ENCODE measurements at regions not wholly inside any gene's neighbourhood (a gene's known extent, or its start where the extent isn't known, plus 50 kb on each side); places are given as distances from the start of the nearest gene placed in this dataset.

DNA sequence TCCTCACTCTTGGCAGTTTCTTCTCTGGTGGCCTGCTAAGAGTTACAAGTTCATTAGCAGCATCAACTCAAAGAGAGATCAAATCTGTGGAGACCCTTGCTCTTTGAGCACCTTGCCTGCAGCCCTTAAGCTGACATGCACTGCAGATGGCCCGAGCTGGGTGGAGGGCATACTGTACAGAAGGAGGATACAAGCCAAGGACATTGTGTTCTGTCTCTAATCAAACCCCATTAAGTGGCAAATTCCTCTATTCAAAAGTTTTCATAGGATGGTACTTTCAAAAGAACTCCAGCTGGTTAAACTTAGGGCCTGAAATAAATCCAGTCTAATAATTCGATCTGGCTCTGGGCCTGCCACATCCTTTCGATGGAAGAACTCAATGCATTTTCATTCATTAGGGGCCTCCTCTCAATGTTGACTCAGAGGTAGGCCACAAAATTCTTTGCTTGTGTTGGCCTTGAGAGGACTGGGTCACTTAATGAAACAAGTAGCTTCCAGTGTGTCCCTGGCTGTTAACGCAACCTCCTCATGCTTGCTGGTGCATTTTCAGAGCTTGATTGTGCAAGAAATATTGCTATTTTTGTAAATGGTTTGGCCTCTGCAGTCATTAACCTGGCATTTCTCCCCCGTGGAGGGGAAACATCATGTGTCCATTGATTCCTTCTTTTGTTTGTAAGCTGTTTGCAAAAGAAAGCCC, 318.2 kb downstream of the NUAK1 start:
- DNase-seq, result no peak

DNA sequence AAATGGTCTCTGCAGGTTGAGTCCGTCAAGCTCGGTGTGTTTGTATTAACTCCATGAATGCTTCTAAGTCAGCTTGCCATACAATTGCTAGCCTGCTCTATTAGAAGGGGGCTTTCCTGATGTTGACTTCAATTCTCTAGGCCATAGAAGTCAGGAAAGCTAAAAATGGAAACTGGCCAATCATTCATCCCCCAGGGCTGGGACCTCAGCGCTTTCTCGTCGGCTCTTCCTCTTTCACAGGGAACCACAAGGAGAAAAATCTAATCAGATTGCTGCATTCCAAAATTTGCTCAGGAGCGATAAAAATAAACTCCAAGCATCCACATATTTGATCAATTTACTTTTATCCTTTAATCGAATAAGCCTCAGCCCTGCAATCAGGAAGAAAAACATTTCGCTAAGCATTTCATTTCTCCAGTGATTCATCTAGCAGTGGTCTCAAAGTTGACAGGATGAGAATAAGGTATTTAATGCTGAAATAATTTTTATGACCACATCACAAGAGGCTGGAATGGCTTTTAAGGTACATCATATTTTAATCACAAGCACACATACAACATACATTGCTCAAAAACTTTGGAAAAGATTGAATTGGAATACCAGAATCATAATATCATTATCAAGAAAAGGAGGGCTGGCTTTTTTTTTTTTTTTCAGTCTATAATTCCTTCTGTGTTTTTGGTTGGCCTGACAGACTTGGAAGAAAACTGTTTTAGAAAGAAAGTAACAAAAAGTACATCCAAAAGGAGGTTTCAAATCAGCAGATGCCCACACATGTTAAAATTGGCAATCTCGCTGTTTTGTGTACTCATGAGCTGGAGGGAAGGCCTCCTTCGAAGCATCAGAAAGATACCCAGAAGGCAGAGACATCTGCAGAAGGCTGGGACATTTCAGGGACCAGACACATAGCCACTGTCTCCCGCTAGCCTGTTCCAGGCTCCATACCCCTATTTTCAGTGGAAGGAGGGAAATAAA, 316.3 kb downstream of the NUAK1 start:
- no peak for DNase-seq

DNA sequence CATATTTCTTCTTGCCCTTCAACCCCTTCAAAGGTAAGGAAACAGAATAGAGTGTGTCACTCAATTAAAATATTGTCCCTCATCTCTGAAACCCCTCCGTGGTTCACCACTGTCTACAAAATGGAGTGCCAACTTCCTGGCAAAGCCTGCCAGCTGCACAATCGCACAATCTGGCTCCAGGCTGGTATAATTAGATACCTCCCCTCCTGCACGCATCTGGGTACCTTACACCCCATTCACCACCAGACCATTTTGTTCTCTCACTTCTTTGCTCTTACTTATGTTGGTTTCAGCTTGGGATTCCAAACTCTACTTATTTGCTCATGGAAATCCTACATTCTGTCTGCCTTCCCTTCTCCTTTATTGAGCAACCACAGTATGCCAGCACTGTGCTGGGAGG, 314.9 kb downstream of the NUAK1 start:
- no peak for DNase-seq

DNA sequence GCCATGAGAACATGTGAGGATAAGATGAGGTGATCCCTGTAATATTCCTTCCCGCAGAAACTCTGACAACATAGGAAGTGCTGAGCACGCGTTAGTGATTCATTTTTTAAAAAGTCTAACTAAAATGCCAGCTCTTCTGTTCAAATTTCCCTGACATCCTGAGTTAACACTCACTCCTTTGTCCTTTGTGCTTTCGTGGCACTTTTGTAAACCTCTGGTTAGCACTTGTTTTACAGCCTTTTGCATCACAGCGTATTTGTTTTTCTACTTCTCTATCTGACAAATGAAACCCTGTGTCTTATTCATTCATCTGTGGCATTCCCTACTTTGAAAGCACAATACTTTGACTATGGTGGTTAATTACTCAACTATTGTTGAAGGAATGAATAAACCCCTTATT, 313.6 kb downstream of the NUAK1 start:
- no peak for DNase-seq

DNA sequence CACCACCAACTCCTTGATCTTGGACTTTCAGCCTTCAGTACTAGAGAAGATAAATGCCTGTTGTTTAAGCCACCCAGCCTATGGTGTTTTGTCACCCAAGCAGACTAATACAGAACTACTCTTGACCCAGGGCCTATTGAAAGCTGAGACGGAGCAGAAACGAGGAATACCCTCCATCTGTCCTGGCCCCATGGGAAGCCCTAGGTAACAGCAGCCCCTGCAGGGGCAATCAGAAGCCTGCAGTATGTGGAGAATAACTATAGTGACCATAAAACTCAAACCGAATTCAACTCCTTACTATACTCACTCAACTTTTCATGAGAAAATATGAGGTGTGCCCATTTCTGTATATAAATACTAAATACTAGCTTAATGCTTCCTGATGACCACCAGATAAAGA, 307.4 kb downstream of the NUAK1 start:
- DNase-seq, result no peak

DNA sequence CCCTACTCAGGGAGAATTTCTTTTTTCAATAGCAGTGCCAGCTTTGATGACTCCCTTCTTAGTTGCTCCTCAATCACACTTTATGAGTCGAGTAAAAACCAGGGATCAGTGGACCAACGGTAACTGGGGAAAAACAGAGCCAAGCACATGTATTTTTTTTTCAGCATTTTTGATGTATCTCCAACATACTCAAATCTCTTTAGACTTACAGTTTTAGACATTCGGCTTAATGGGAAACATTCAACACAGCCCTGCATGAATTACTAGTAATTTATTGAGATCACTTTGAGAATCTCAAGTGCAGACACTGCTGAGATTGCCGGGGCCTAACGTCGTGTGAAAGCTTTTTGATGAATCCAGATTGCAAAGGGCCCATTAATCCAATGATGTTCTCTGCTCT, 306.7 kb downstream of the NUAK1 start:
- DNase-seq, result no peak

DNA sequence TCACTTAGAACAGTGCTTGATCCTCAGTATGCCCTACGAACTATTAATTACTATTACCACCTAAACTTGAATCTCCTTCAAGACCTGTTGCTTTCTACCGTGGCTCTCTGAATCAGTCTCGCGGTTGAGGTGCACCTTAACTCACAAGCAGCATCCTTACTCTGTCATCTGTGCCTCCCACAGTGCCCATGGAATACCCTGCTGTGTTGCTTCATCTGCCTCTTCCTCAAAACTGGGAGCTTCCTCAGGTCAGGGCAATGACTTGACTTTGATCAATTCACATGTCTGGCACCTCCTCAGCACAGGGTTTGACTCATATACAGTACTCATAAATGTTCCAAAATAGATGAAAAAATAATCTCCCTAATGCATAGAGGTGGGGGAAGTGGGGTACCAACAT, 305.9 kb downstream of the NUAK1 start:
- DNase-seq, result no peak

DNA sequence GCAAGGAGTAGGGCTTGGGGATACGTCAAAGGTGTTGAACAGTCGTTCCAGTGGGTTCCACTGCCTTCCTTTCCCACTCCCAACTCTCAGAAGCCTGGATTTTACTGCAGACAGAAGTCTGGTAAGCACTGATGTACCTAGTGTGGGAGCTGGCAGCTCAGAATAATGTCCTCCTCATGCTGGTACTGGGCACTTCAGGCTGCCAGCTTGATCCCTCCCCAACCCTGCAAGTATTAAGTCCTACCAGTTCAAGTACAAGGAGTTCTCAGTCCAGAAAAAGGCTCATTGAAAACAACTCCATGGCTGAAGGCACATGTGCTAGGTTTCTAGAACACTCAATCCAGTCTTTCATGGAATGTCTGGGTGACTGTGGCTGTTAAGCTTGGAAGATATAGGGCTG, 304.3 kb downstream of the NUAK1 start:
- no peak for DNase-seq

DNA sequence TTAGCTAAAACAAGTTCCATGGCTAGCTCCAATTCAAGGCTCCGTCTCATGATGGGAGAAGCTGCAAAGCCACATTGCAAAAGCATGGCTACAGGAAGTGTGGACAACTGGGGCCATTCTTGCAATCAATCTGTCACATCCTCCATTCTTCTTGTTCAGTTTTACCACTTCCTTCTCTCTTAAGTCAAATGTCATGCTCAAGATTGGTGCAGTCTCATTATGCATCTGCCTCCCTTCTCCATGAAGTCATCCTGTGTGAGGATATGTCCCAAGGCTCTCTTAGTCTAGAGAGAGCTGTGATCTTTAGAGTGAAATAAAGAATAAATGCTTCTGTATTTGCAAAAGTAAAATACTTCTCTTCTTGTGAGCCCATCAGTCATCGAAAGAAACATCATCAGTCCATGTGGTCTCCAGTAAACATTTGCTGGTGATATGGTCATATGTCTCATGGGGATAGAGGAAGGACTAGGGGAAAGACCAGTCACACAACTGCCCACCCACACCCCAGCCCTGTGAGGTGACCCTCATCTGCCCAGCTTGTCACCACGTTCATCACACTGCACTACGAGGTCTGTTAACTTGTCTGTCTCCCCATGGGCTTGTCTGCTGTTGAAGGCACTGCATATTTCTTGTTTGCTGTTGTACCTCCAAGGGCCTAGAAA, 303.0 kb downstream of the NUAK1 start:
- no peak for DNase-seq

DNA sequence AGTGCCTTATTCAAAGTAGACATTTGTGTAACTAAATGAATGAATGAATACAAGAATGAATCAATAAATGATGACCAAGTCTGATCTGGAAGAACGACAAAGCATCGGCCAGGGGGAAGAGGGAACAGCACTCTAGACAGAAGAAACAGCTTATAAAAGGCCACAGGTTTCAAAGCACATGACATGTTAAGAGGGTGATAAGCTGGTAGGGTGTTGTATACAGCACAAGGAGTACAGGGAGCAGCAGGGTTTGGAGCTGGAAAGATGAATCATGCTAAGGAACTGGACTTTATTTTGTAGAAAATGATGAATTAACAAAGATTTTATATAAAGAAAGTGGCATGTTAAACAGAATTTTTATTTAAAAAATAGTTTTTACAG, 302.5 kb downstream of the NUAK1 start:
- DNase-seq, result no peak

DNA sequence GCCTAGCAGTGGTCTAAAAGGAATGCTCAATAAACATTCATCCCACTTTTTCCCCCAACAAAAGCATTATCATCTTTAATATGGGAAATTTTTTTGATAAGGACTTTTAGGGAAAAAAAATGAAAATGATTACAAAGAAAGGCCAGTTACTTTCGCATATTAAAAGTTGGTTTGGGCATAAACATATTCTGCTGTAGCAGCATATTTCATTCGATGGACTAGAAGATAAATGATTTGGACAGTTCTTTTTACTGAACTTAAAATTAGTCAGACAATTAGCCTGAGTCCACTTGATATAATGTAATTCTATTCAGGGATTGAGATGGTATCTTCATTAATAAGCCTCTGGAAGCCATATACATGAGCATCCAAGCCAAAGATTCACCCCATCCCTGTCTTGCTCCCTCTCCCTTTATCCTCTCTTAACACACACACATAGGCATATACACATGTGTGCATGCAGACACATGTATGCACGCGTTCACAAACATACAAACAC, 299.1 kb downstream of the NUAK1 start:
- DNase-seq, result no peak

DNA sequence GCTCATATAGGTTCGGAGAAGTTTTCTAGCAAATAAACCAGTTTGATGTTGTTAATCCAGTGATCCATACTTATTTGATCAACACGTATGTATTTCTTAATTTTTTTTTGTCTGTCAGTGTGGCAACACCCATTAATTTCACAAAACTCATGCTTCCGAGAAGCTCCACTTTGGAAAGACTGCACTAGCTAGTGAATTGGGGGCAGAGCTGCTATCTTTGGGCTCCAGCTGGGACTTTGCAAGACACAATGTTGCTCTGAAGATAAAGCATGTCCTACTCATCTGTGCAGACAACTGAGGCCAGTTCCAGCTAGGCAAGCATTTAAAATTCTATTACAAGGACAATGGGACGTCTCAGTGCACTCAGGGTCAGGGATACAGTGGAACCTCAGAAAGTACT, 298.4 kb downstream of the NUAK1 start:
- no peak for DNase-seq

DNA sequence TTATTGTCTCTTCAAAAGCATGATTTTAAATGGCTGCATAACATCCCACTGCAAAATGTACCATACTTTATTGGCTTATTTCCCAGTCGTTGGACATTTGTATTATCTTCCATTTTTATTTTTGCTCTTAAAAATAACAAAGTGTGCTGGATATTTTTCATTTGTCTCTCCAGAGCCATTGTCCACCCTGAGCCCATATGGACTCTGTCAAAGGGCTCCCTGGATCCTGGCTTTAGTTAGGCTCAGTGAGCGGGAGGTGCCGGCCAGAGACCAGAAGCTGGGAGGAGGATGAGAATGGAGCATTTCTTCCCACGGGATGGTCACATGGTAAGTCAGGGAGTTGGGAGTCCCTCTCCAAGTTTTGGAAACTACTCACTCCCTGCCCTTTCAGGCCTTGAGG, 296.9 kb downstream of the NUAK1 start:
- DNase-seq, result no peak

DNA sequence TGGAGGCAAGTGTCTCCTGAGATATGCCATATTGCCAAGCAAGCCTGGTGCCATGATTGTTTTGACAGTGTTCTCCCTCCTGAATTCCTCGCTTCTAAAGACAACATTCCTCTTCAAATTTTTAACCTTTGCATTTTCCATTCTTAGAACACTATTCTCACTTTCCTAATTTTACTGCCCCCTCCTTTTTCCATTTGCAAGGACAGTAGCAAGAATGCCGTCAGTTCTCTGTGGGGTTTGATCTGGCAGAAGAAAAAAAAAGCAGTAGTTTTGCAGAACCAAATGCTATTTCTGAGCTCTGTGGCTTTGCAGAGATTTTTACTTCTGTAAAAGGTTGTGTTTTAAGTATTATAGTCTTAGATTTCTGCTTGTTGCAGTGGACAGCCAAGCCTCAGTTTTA, 295.2 kb downstream of the NUAK1 start:
- no peak for DNase-seq

DNA sequence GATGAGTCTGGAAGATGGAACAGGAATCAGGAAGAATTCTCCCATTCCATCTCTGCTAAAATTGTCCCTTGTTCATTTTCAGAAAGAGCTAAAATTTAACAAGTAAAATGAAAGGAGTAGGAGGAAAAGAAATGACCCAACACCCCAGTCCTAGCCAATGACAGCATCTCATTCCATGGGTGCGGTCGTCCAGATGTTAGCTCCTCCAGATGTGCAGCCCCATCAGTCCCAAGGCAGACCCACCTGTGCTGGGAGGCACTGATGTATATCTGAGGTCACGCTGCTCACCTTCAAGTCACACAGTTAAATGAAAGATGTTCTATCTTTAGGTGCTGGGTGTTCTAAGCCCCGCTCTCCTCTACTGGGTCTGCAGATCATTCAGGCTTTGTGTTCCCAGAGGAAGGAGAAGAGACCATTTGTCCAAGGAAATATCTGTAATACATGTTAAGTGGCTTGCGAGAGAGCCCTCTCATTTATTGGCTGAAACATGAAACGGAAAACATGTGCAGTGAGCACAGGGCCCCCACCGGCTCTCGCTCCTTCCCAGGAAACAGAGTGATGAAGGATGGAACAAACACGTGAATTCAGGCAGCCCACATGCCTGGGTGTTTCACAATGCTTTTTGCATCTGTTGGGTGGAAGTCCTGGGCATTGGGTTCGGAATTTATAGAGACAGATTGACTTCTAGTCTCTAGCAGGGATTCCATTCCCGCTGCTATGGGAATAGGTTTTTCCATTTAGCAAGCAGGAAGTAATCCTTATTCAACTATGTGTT, 294.6 kb downstream of the NUAK1 start:
- DNase-seq, result no peak

DNA sequence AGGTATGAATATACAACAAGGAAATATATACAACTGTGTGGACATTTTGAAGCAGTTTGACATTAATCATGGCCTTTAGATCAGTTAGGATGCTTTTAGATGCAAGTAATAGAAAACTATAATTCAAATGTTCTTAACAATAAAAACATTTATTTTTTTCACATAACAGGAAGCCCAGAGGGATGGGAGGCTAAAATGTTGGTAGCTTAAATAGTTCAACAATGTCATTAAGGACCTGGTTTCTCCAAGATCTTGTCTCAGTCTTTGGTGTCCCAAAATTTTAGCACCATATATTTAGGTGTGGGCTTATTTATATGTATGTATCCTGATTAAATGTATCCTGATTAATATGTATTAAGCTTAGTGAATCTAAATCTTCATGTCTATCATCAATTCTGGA, 292.4 kb downstream of the NUAK1 start:
- DNase-seq, result no peak

DNA sequence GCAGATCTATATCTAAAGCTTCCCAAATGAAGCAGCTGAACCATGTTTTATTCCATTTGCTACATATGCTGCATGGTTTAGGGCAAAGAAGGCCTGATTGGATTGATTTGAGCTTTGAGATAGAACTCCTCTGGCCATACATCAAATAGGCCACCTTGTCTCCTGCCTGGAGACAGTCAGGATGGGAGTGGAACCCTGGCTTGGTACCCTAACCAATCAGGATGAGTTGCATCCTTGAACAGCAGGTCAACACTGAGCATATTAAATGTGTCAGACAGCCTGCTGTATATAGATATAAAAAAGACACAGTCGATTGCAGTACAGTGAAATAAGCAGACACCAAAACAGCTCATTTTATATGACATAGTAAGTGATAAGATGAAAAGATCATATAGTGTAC, 291.7 kb downstream of the NUAK1 start:
- DNase-seq, result no peak

DNA sequence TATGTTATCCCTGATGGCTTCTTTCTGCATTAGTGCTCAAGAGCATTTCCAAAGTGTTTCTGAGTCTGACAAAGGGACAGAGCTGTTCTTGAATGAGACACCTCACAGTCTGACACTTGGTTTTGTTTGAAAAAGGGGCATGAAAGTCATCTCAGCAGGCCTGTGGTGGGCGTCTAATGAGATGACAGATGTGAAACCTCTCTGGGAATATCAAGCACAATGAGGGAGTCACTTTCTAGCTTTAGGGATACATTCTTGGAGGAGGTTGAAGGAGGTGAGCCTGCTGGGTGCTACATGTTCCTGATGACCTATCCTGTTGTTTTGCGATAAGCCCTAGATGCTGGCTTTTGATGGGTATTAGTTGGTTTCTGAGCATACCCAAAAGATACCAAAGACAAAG, 290.5 kb downstream of the NUAK1 start:
- no peak for DNase-seq

DNA sequence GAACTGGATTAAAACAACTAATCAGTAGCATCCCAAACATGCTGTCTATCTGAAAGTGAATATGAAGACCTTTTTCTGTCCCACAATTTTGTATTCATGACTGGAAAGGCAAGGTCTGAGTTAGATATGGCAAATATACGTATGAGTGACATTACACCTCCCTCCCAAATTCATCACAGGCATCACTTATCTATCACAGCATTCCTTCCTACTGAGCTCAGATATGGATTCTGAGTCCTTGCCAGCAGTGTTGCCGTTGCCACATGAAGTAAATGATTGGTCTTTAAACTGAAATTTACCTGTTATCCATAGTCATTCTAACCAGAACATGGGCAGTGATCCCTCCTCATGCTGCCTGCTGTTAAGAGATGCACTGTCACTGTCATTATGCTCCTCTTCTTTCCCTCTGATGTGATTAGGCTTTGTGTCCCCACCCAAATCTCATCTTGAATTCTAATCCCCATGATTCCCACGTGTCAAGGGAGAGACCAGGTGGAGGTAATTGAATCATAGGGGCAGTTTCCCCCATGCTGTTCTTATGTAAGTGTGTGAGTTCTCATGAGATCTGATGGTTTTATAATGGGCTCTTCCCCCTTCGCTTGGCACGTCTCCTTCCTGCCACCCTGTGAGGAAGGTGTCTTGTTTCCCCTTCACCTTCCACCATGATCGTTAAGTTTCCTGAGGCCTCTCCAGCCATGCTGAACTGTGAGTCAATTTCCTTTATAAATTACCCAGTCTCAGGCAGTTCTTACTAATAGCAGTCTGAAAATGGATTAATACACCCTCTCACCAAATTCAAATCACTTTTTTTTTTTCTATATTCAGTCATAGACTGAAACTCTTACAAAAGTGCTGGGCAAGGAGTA, 288.4 kb downstream of the NUAK1 start:
- no peak for DNase-seq

DNA sequence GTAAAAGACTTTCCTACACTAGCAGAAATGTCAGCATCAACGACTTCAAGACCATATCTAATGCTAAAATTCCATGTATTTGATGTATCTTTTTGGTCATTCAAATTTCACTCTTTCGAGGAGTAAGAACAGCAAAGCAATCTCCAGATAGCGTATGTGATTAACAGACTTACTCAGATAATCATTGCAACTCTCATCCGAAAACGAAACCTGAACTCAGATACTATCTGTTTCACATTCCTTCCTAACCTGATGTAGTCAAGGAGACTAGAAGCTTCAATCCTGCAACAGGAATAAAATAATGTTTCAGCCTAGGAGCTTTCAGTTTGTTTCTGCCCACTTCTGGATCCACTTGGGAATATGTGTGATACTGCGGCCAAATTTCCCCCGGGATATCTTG, 286.3 kb downstream of the NUAK1 start:
- DNase-seq, result no peak

DNA sequence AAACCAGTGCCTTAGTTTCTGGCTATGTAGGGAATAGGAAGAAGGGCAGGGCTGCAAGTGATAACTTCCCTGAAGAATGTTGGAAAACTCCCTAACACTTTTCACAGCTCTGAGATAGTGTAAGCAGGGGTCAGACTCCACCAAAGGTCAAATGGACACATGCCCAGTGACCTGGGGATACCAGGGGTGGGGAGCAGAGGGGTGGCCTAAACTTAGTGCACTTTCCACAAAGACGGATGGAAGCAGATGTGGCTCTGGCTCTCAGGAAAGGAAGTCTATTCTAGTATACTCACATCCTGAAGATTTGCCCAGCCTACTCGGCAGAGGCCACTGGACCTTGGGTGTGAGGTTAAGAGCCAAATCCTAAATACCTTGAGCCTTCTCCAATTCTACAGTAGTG, 285.8 kb downstream of the NUAK1 start:
- no peak for DNase-seq

DNA sequence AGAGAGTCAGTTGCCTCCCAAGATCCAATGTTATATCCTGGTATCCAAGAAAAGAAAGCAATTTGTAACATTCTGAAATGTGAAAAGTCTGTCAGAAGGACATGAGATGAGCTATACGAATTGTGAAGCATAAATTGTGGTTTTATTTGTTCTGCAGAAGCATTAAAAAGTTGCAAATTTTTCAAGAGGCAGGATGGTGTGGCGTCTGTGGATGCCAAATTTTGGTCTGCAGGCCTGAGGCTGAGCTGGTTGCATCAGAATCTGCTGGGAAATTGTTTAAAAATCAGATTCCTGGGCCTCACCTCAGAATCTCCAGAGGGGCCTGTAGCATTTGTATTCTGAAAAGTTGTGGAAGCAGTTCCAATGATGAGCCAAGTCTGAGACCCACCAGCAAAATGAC, 284.7 kb downstream of the NUAK1 start:
- no peak for DNase-seq

Data from CD4-positive, alpha-beta T cell treated with Interferon alpha-2 for 1 hour (primary cell).